Endodermal cell (in vitro differentiated cells): ENCODE measurements at regions not wholly inside any gene's neighbourhood (a gene's known extent, or its start where the extent isn't known, plus 50 kb on each side); places are given as distances from the start of the nearest gene placed in this dataset.

Source experiments
- DNase-seq: peaks from one replicate; pipeline ENCODE4 v3.0.0-alpha.2; 2017
- H3K27ac ChIP-seq: 2 replicates; pipeline ENCODE4 v1.5.1; 2013; ENCODE audit warnings: mild to moderate bottlenecking, low read depth, low read length, moderate library complexity
- H3K27me3 ChIP-seq: 2 replicates; pipeline ENCODE4 v1.6.1; 2013; ENCODE audit warnings: mild to moderate bottlenecking, low read length, moderate library complexity; ENCODE audit not compliant: insufficient read depth, control insufficient read depth, poor library complexity, severe bottlenecking
- H3K36me3 ChIP-seq: 2 replicates; pipeline ENCODE4 v1.7.0; 2013; ENCODE audit warnings: mild to moderate bottlenecking, low read length, moderate library complexity; ENCODE audit not compliant: control insufficient read depth, insufficient read depth
- H3K4me1 ChIP-seq: one replicate; pipeline ENCODE4 v1.7.0; 2013; ENCODE audit warnings: low read length; ENCODE audit not compliant: control insufficient read depth, insufficient read depth
- H3K4me3 ChIP-seq: 2 replicates; pipeline ENCODE4 v1.5.1; 2013; ENCODE audit warnings: mild to moderate bottlenecking, low read length, moderate library complexity
- H3K9ac ChIP-seq: 2 replicates; pipeline ENCODE4 v1.6.1; 2013; ENCODE audit warnings: mild to moderate bottlenecking, low read length, moderate library complexity; ENCODE audit not compliant: poor library complexity, severe bottlenecking; ENCODE audit errors: extremely low read depth
- H3K9me3 ChIP-seq: 2 replicates; pipeline ENCODE4 v1.6.1; 2013; ENCODE audit warnings: mild to moderate bottlenecking, low read length, moderate library complexity; ENCODE audit not compliant: control insufficient read depth
- H3K27ac Mint-ChIP-seq: 2 replicates; pipeline ENCODE4 v1.8.0; 2020; ENCODE audit warnings: mixed read lengths
- H3K27me3 Mint-ChIP-seq: 2 replicates; pipeline ENCODE4 v1.8.0; 2021; ENCODE audit warnings: mild to moderate bottlenecking, mixed read lengths; ENCODE audit not compliant: insufficient read depth
- H3K36me3 Mint-ChIP-seq: 2 replicates; pipeline ENCODE4 v1.8.0; 2020; ENCODE audit warnings: low read depth, mixed read lengths
- H3K4me1 Mint-ChIP-seq: 2 replicates; pipeline ENCODE4 v1.8.0; 2020; ENCODE audit warnings: mixed read lengths
- H3K4me3 Mint-ChIP-seq: 2 replicates; pipeline ENCODE4 v1.8.0; 2020; ENCODE audit warnings: mild to moderate bottlenecking, moderate library complexity, mixed read lengths
- H3K9me3 Mint-ChIP-seq: 2 replicates; pipeline ENCODE4 v1.8.0; 2020; ENCODE audit warnings: mild to moderate bottlenecking, mixed read lengths
- CTCF ChIP-seq: fragments of 200-600 bp; sonication (generic); conservative IDR thresholded peaks from 2 replicates; pipeline ENCODE4 v1.5.0; 2021; ENCODE audit warnings: antibody characterized with exemption, mild to moderate bottlenecking
- WGBS, 2 experiments: methylation state at CpG; one replicate each; pipeline versions ENCODE4 v1.1.5 to v1.1.7; 2013; ENCODE audit warnings: missing lambda C conversion rate in 2 of 2, mixed read lengths in 1 of 2; ENCODE audit not compliant: insufficient coverage in 1 of 2, insufficient read length in 1 of 2; 5-methylcytosine and 5-hydroxymethylcytosine counted together

- H3K27me3 Mint-ChIP-seq = peaks cover 3% of the 10 kb centered on the region
- H3K27me3 ChIP-seq = no peaks in the 10 kb centered on the region
- no peak overlapping the region for H3K27ac Mint-ChIP-seq
- H3K9ac ChIP-seq = no peak overlapping the region
- H3K9me3 ChIP-seq = no peaks in the 10 kb centered on the region
- H3K4me3 Mint-ChIP-seq = no peak overlapping the region
- peaks cover 2% of the 10 kb centered on the region for H3K4me1 Mint-ChIP-seq
- H3K4me1 ChIP-seq = no peaks in the 10 kb centered on the region
- no peaks in the 10 kb centered on the region for H3K36me3 ChIP-seq
- H3K27ac ChIP-seq = no peak overlapping the region
- H3K4me3 ChIP-seq = no peak overlapping the region
- H3K36me3 Mint-ChIP-seq = no peaks in the 10 kb centered on the region
- peaks cover 60% of the 10 kb centered on the region for H3K9me3 Mint-ChIP-seq
- DNase-seq = no peak
- WGBS, 2 experiments = 93% methylated on average over 3 of the region's 3 CpGs; no CpG with 5 or more reads in 1 of the 2 experiments
- no peak for TF ChIP-seq CTCF
Measured at GRCh38 chrX:51035746-51036145, 125.2 kb downstream of the BMP15 start.

- Mint-ChIP-seq H3K27me3 (no peaks in the 10 kb centered on the region), H3K4me3 (no peak overlapping the region), H3K36me3 (no peaks in the 10 kb centered on the region), H3K4me1 (peaks cover 3% of the 10 kb centered on the region), H3K27ac (no peak overlapping the region), H3K9me3 (peaks cover 45% of the 10 kb centered on the region)
- Histone ChIP-seq H3K27me3 (no peaks in the 10 kb centered on the region), H3K27ac (no peak overlapping the region), H3K9me3 (no peaks in the 10 kb centered on the region), H3K36me3 (no peaks in the 10 kb centered on the region), H3K4me3 (no peak overlapping the region), H3K9ac (no peak overlapping the region), H3K4me1 (no peaks in the 10 kb centered on the region)
- TF ChIP-seq CTCF = peak; percentile 52
- no peak for DNase-seq
- 78% methylated on average over 2 of the region's 2 CpGs; no CpG with 5 or more reads in 1 of the 2 experiments for WGBS, 2 experiments
Measured at GRCh38 chrX:51047950-51048349, 137.4 kb downstream of the BMP15 start.

- H3K36me3 ChIP-seq = no peaks in the 10 kb centered on the region
- no peak overlapping the region for H3K9ac ChIP-seq
- Mint-ChIP-seq H3K9me3 (peaks cover 48% of the 10 kb centered on the region), H3K27me3 (no peaks in the 10 kb centered on the region), H3K27ac (no peak overlapping the region), H3K4me3 (no peak overlapping the region), H3K36me3 (no peaks in the 10 kb centered on the region), H3K4me1 (peaks cover 3% of the 10 kb centered on the region)
- no peaks in the 10 kb centered on the region for H3K4me1 ChIP-seq
- H3K27me3 ChIP-seq = no peaks in the 10 kb centered on the region
- no peak overlapping the region for H3K4me3 ChIP-seq
- WGBS, 2 experiments = 97 to 100% methylated on average over 1 to 6 of the region's 6 CpGs
- no peak overlapping the region for H3K27ac ChIP-seq
- no peak for TF ChIP-seq CTCF
- no peaks in the 10 kb centered on the region for H3K9me3 ChIP-seq
- DNase-seq = no peak
Measured at GRCh38 chrX:51053741-51054140, 143.2 kb downstream of the BMP15 start.
